Fibroblast of skin of right biceps (primary cell): ENCODE measurements at regions not wholly inside any gene's neighbourhood (a gene's known extent, or its start where the extent isn't known, plus 50 kb on each side); places are given as distances from the start of the nearest gene placed in this dataset.

Experiments used
- DNase-seq: peaks from one replicate; pipeline ENCODE4 v3.0.0-alpha.2; 2013

- DNase-seq: no peak
Measured at GRCh38 chr5:21694567-21694966, 1158.6 kb downstream of the CDH12 start.

- DNase-seq: no peak
Measured at GRCh38 chr5:21693591-21693990, 1159.6 kb downstream of the CDH12 start.

- no peak for DNase-seq
Measured at GRCh38 chr5:21689587-21689986, 1163.6 kb downstream of the CDH12 start.

- DNase-seq: peak; percentile 56
Measured at GRCh38 chr5:21688655-21689054, 1164.5 kb downstream of the CDH12 start.

- no peak for DNase-seq
Measured at GRCh38 chr5:21687621-21688020, 1165.5 kb downstream of the CDH12 start.

GRCh38 chr5:21686706-21687105 is 1166.4 kb downstream of the CDH12 start:
- no peak for DNase-seq

- DNase-seq: peak; percentile 68
Measured at GRCh38 chr5:21685522-21685921, 1167.6 kb downstream of the CDH12 start.

GRCh38 chr5:21684992-21685391 is 1168.2 kb downstream of the CDH12 start:
- DNase-seq: no peak

- DNase-seq: peak; percentile 51
Measured at GRCh38 chr5:21681911-21682310, 1171.2 kb downstream of the CDH12 start.

GRCh38 chr5:21680641-21681040 is 1172.5 kb downstream of the CDH12 start:
- DNase-seq: peak; percentile 35

- peak; percentile 94 for DNase-seq
Measured at GRCh38 chr5:21680196-21680595, 1172.9 kb downstream of the CDH12 start.

GRCh38 chr5:21678526-21678925 is 1174.6 kb downstream of the CDH12 start:
- no peak for DNase-seq

- peak; percentile 42 for DNase-seq
Measured at GRCh38 chr5:21672911-21673310, 1180.2 kb downstream of the CDH12 start.

- no peak for DNase-seq
Measured at GRCh38 chr5:21672360-21672759, 1180.8 kb downstream of the CDH12 start.

- no peak for DNase-seq
Measured at GRCh38 chr5:21665524-21665923, 1187.6 kb downstream of the CDH12 start.

GRCh38 chr5:21663082-21663481 is 1190.1 kb downstream of the CDH12 start:
- DNase-seq: no peak

GRCh38 chr5:21661184-21661583 is 1192.0 kb downstream of the CDH12 start:
- DNase-seq: peak; percentile 66

GRCh38 chr5:21654556-21654955 is 1198.6 kb downstream of the CDH12 start:
- DNase-seq: no peak

GRCh38 chr5:21649969-21650368 is 1203.2 kb downstream of the CDH12 start:
- no peak for DNase-seq

GRCh38 chr5:21646469-21646868 is 1206.7 kb downstream of the CDH12 start:
- peak; percentile 24 for DNase-seq

- no peak for DNase-seq
Measured at GRCh38 chr5:21644032-21644431, 1209.1 kb downstream of the CDH12 start.

GRCh38 chr5:21642312-21642711 is 1210.8 kb downstream of the CDH12 start:
- DNase-seq: no peak

GRCh38 chr5:21623831-21624230 is 1229.3 kb downstream of the CDH12 start:
- DNase-seq: no peak

GRCh38 chr5:21615195-21615765 is 1237.9 kb downstream of the CDH12 start:
- no peak for DNase-seq

GRCh38 chr5:21613971-21614488 is 1239.1 kb downstream of the CDH12 start:
- DNase-seq: no peak
